ENCODE measurements at regions not wholly inside any gene's neighbourhood (a gene's known extent, or its start where the extent isn't known, plus 50 kb on each side); places are given as distances from the start of the nearest gene placed in this dataset.

DNA sequence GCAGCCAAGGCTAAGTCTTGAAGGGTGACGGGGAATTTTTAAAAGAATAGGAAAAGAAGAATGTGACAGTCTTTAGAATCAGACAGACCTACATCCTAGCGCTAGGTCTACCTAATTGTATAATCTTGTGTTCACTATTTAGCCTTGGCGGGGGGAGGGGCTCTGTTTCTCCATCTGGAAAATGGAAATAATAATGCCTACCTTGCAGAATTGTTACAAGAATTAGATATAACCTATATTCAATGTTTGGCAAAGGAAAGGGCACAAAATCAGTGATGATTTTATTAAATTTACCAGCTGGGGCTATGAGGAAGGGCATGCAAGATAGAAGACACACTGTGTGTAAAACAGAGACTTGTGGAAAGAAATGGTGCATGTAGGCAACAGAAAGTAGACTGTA, 154.8 kb downstream of the ZBTB18 start:
- H3K4me3 ChIP-seq (ENCODE audit: insufficient read length, low read depth): no peak overlapping the region
- TF ChIP-seq YY1 (IDR thresholded peaks at IDR 0.05; ENCODE audit: insufficient read depth, insufficient read length) (no peak), ZNF274 (IDR thresholded peaks at IDR 0.05; ENCODE audit: low read depth, low read length) (no peak), SUZ12 (IDR thresholded peaks at IDR 0.05; ENCODE audit: extremely low read depth, insufficient read depth, insufficient read length) (no peak)
- no peaks in the 10 kb centered on the region for H3K36me3 ChIP-seq (ENCODE audit: insufficient read depth, insufficient read length, low read length)
- no peaks in the 10 kb centered on the region for H3K27me3 ChIP-seq (ENCODE audit: insufficient read depth, insufficient read length)
- no peaks in the 10 kb centered on the region for H3K9me3 ChIP-seq (ENCODE audit: insufficient read depth, low read length)
- H3K9ac ChIP-seq (ENCODE audit: insufficient read length, low read depth): no peak overlapping the region
- no peaks in the 10 kb centered on the region for H3K4me1 ChIP-seq (ENCODE audit: insufficient read depth, insufficient read length)
- DNase-seq (ENCODE audit: low read depth, low spot score): no peak

DNA sequence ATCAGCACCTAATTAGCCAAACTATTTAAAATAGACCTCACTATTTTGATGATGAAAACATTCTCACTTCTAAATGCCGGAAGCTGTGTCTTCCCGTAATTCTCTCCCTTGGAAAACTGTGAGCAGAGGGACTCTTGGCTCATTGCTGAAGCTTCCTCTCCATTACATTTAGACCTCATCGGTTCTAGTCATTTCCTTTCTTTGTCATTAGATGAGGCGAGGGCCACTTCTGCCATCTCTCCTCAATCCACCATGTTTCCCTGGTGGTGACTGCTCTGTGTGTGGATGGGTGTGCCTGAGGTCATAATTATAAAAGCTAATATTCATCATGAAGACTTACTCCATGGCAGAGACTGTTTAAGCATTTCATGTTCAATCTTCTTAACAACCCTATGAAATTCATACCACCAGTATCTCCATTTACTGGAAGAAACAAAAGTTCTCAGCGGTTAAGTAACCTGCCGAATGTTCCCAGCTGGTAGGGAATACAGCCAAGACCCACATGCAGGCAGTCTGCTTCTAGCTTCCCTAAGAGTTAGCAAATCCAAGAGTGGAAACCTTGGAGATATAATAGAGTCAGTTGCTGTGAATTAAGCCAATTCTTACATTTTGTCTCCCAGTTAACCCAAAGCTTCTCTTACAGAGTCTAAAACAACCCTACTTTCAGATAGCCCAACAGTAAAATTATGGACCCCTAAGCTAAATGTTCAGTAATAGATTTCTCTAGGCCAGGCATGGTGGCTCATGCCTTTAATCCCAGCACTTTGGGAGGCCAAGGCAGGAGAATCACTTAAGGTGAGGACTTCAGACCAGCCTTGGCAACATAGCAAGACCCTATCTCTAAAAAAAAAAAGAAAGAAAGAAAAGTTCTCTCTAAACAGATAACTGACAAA, 156.2 kb downstream of the ZBTB18 start:
- DNase-seq (ENCODE audit: low read depth, low spot score): no peak
- Histone ChIP-seq H3K9me3 (ENCODE audit: insufficient read depth, low read length) (no peaks in the 10 kb centered on the region), H3K4me3 (ENCODE audit: insufficient read length, low read depth) (no peak overlapping the region), H3K27me3 (ENCODE audit: insufficient read depth, insufficient read length) (no peaks in the 10 kb centered on the region), H3K9ac (ENCODE audit: insufficient read length, low read depth) (no peak overlapping the region), H3K4me1 (ENCODE audit: insufficient read depth, insufficient read length) (no peaks in the 10 kb centered on the region), H3K36me3 (ENCODE audit: insufficient read depth, insufficient read length, low read length) (no peaks in the 10 kb centered on the region)
- TF ChIP-seq ZNF274 (IDR thresholded peaks at IDR 0.05; ENCODE audit: low read depth, low read length): no peak
- TF ChIP-seq YY1 (IDR thresholded peaks at IDR 0.05; ENCODE audit: insufficient read depth, insufficient read length): no peak
- TF ChIP-seq SUZ12 (IDR thresholded peaks at IDR 0.05; ENCODE audit: extremely low read depth, insufficient read depth, insufficient read length): no peak

DNA sequence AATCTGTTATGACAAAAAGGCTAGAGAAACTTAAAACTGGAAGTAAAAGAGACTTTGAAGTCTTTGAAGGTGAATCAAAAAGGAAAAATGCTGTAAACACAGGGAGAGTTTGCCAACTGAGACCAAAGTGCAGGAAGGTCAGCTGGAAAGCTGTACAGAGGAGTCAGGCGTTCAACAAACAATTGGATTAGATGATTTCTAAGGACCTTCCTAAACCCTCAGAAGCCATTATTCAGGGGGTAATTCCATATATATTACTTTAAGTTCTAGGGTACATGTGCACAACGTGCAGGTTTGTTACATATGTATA, 156.8 kb downstream of the ZBTB18 start:
- Histone ChIP-seq H3K9me3 (ENCODE audit: insufficient read depth, low read length) (no peaks in the 10 kb centered on the region), H3K27me3 (ENCODE audit: insufficient read depth, insufficient read length) (no peaks in the 10 kb centered on the region), H3K4me3 (ENCODE audit: insufficient read length, low read depth) (no peak overlapping the region), H3K4me1 (ENCODE audit: insufficient read depth, insufficient read length) (no peaks in the 10 kb centered on the region), H3K9ac (ENCODE audit: insufficient read length, low read depth) (no peak overlapping the region), H3K36me3 (ENCODE audit: insufficient read depth, insufficient read length, low read length) (no peaks in the 10 kb centered on the region)
- DNase-seq (ENCODE audit: low read depth, low spot score): no peak
- no peak for TF ChIP-seq YY1 (IDR thresholded peaks at IDR 0.05; ENCODE audit: insufficient read depth, insufficient read length)
- TF ChIP-seq ZNF274 (IDR thresholded peaks at IDR 0.05; ENCODE audit: low read depth, low read length): no peak
- TF ChIP-seq SUZ12 (IDR thresholded peaks at IDR 0.05; ENCODE audit: extremely low read depth, insufficient read depth, insufficient read length): no peak

DNA sequence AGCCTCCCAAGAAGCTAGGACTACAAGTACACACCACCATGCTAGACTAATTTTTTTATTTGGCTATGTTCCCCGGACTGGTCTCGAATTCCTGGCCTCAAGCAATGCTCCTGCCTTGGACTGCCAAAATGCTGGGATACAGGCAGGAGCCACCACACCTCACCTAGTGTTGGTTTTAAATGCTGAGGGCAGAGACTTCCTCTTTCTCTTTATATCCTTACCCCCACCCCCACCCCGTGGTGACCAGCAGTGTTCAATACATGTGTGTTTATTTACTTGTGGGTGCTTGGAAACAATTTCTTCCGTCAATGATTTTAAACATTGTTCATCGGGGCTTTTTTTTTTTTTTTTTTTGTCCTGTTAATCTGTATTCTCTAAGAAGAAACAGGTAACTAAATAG, 158.9 kb downstream of the ZBTB18 start:
- DNase-seq (ENCODE audit: low read depth, low spot score): no peak
- Histone ChIP-seq H3K4me1 (ENCODE audit: insufficient read depth, insufficient read length) (no peaks in the 10 kb centered on the region), H3K36me3 (ENCODE audit: insufficient read depth, insufficient read length, low read length) (no peaks in the 10 kb centered on the region), H3K9ac (ENCODE audit: insufficient read length, low read depth) (no peak overlapping the region), H3K4me3 (ENCODE audit: insufficient read length, low read depth) (no peak overlapping the region), H3K27me3 (ENCODE audit: insufficient read depth, insufficient read length) (no peaks in the 10 kb centered on the region), H3K9me3 (ENCODE audit: insufficient read depth, low read length) (no peaks in the 10 kb centered on the region)
- TF ChIP-seq YY1 (IDR thresholded peaks at IDR 0.05; ENCODE audit: insufficient read depth, insufficient read length) (no peak), ZNF274 (IDR thresholded peaks at IDR 0.05; ENCODE audit: low read depth, low read length) (no peak), SUZ12 (IDR thresholded peaks at IDR 0.05; ENCODE audit: extremely low read depth, insufficient read depth, insufficient read length) (no peak)

DNA sequence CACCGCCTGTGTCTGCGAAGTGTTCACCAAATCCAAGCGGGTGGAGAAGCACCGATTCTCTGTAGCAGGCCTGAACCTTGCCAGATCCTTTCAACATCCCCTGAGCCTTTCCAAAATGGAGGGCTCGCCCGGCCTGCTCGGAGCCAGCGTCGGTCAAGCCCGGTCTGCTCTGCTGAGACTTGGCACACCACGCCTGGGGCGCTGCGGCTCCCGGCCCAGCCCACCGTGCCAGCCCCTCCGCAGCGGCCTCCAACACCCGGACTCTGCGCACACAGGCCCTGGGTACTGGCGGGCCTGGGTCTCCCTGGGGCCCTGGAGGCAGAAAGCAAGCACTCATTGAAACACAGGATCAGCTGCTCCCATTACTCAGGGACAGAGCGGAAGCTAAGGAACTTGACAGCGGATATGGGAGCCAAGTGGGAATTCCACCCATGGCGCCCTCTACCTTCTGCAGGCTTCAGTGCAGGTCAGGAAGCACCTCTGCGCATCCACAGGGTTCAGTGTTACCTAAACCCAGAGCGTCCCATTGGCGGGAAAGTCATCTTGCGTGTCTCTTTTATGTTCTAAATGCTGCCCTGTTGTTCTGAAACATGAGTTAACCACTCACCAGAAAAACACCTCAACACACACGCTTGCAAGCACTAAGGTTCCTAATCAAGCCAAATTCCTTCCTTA, 159.9 kb downstream of the ZBTB18 start:
- no peak overlapping the region for H3K4me3 ChIP-seq (ENCODE audit: insufficient read length, low read depth)
- no peak overlapping the region for H3K9ac ChIP-seq (ENCODE audit: insufficient read length, low read depth)
- peak; percentile 62 for DNase-seq (ENCODE audit: low read depth, low spot score)
- no peaks in the 10 kb centered on the region for H3K27me3 ChIP-seq (ENCODE audit: insufficient read depth, insufficient read length)
- no peaks in the 10 kb centered on the region; the same call in 1 of the 2 replicates for H3K9me3 ChIP-seq (ENCODE audit: insufficient read depth, low read length)
- TF ChIP-seq SUZ12 (IDR thresholded peaks at IDR 0.05; ENCODE audit: extremely low read depth, insufficient read depth, insufficient read length): no peak
- no peak for TF ChIP-seq ZNF274 (IDR thresholded peaks at IDR 0.05; ENCODE audit: low read depth, low read length)
- TF ChIP-seq YY1 (IDR thresholded peaks at IDR 0.05; ENCODE audit: insufficient read depth, insufficient read length): no peak
- no peaks in the 10 kb centered on the region for H3K36me3 ChIP-seq (ENCODE audit: insufficient read depth, insufficient read length, low read length)
- H3K4me1 ChIP-seq (ENCODE audit: insufficient read depth, insufficient read length): no peaks in the 10 kb centered on the region

DNA sequence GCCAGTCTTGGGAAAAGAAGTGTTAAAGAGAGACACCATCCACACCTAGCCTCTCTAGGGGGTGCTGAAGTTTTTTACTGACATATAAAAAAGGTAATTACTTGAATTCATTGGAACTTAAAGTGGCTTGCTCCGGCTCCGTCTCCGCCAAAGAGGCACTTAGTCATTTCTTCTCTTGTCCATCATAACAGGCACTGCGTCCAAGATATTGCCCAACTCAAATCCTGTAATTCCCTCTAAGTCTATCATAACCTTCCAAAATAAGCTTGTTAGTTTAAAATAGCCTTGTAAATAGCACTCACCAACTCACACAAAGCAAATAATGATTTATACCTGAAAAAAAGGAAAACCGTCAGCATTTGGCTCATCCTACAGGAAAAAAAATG, 160.5 kb downstream of the ZBTB18 start:
- no peaks in the 10 kb centered on the region for H3K27me3 ChIP-seq (ENCODE audit: insufficient read depth, insufficient read length)
- no peak overlapping the region for H3K9ac ChIP-seq (ENCODE audit: insufficient read length, low read depth)
- no peaks in the 10 kb centered on the region for H3K36me3 ChIP-seq (ENCODE audit: insufficient read depth, insufficient read length, low read length)
- TF ChIP-seq YY1 (IDR thresholded peaks at IDR 0.05; ENCODE audit: insufficient read depth, insufficient read length) (no peak), ZNF274 (IDR thresholded peaks at IDR 0.05; ENCODE audit: low read depth, low read length) (no peak), SUZ12 (IDR thresholded peaks at IDR 0.05; ENCODE audit: extremely low read depth, insufficient read depth, insufficient read length) (no peak)
- no peaks in the 10 kb centered on the region; the same call in 1 of the 2 replicates for H3K9me3 ChIP-seq (ENCODE audit: insufficient read depth, low read length)
- no peak for DNase-seq (ENCODE audit: low read depth, low spot score)
- no peaks in the 10 kb centered on the region for H3K4me1 ChIP-seq (ENCODE audit: insufficient read depth, insufficient read length)
- H3K4me3 ChIP-seq (ENCODE audit: insufficient read length, low read depth): no peak overlapping the region

DNA sequence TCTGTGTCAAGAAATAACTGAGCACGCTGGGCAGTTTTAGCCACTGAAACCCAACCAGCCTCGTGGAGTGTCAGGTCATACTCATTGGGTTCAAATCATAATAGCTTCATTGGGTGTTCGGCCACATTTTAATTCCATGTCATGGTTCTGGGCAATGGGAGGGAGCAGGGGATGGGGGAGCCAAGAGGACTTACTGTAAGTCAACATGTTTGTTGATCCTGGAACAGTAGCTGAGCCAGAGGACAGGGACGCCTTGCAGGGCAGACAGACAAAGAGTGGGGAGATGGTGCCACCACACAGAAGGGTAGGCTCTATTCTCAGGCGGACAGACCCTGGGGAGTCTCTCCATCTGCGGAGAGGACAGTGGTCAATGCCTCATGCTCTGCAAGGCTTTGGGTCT, 161.1 kb downstream of the ZBTB18 start:
- Histone ChIP-seq H3K4me3 (ENCODE audit: insufficient read length, low read depth) (no peak overlapping the region), H3K36me3 (ENCODE audit: insufficient read depth, insufficient read length, low read length) (no peaks in the 10 kb centered on the region), H3K9me3 (ENCODE audit: insufficient read depth, low read length) (no peaks in the 10 kb centered on the region; the same call in 1 of the 2 replicates), H3K4me1 (ENCODE audit: insufficient read depth, insufficient read length) (no peaks in the 10 kb centered on the region), H3K27me3 (ENCODE audit: insufficient read depth, insufficient read length) (no peaks in the 10 kb centered on the region), H3K9ac (ENCODE audit: insufficient read length, low read depth) (no peak overlapping the region)
- no peak for DNase-seq (ENCODE audit: low read depth, low spot score)
- no peak for TF ChIP-seq SUZ12 (IDR thresholded peaks at IDR 0.05; ENCODE audit: extremely low read depth, insufficient read depth, insufficient read length)
- no peak for TF ChIP-seq ZNF274 (IDR thresholded peaks at IDR 0.05; ENCODE audit: low read depth, low read length)

Measured in NT2/D1 (cell line).